ENCODE measurements at regions not wholly inside any gene's neighbourhood (a gene's known extent, or its start where the extent isn't known, plus 50 kb on each side); places are given as distances from the start of the nearest gene placed in this dataset.

- Histone ChIP-seq H3K4me1 (no peaks in the 10 kb centered on the region), H3K36me3 (no peaks in the 10 kb centered on the region), H3K27me3 (no peaks in the 10 kb centered on the region), H3K27ac (replicated peaks in 1 of 4) (no peak overlapping the region), H3K4me3 (no peak overlapping the region), H3K9me3 (peaks cover 0 to 3% (median 0%) of the 10 kb centered on the region in 4 donors)
- 72% methylated on average over 7 of the region's 7 CpGs for WGBS
- intact Hi-C loops (cut with DNase I), result no loop called here
- DNase-seq (ENCODE audit: extremely low spot score), result no peak
- TF ChIP-seq POLR2A (IDR thresholded peaks at IDR 0.05; ENCODE audit: low read depth) (no peak), CTCF (IDR thresholded peaks at IDR 0.05) (no peak), POLR2AphosphoS5 (IDR thresholded peaks at IDR 0.05) (no peak), EP300 (IDR thresholded peaks at IDR 0.05) (no peak)
Observed at GRCh38 chr3:5563537-5564277, 376.2 kb downstream of the EDEM1 start.

GRCh38 chr3:5564278-5564666 is 376.8 kb downstream of the EDEM1 start:
- WGBS, result 90% methylated on average over 2 of the region's 2 CpGs
- Histone ChIP-seq H3K36me3 (no peaks in the 10 kb centered on the region), H3K27ac (replicated peaks in 1 of 4) (no peak overlapping the region), H3K27me3 (no peaks in the 10 kb centered on the region), H3K4me3 (no peak overlapping the region), H3K9me3 (peaks cover 0 to 3% (median 0%) of the 10 kb centered on the region in 4 donors), H3K4me1 (no peaks in the 10 kb centered on the region)
- no peak for DNase-seq (ENCODE audit: extremely low spot score)
- no peak for TF ChIP-seq CTCF (IDR thresholded peaks at IDR 0.05)
- no peak for TF ChIP-seq POLR2AphosphoS5 (IDR thresholded peaks at IDR 0.05)
- TF ChIP-seq EP300 (IDR thresholded peaks at IDR 0.05), result no peak
- intact Hi-C loops (cut with DNase I), result no loop called here

- TF ChIP-seq POLR2A (IDR thresholded peaks at IDR 0.05; ENCODE audit: low read depth) (no peak), CTCF (IDR thresholded peaks at IDR 0.05) (no peak), EP300 (IDR thresholded peaks at IDR 0.05) (no peak), POLR2AphosphoS5 (IDR thresholded peaks at IDR 0.05) (no peak)
- Histone ChIP-seq H3K27ac (replicated peaks in 1 of 4) (no peak overlapping the region), H3K4me3 (no peak overlapping the region), H3K4me1 (no peaks in the 10 kb centered on the region), H3K27me3 (no peaks in the 10 kb centered on the region), H3K36me3 (no peaks in the 10 kb centered on the region), H3K9me3 (peaks cover 0 to 3% (median 0%) of the 10 kb centered on the region in 4 donors)
- no peak for DNase-seq (ENCODE audit: extremely low spot score)
- WGBS, result 57% methylated on average over 4 of the region's 4 CpGs
- intact Hi-C loops (cut with DNase I), result no loop called here
Observed at GRCh38 chr3:5565026-5565425, 377.5 kb downstream of the EDEM1 start.

GRCh38 chr3:5567113-5567512 is 379.6 kb downstream of the EDEM1 start:
- Histone ChIP-seq H3K27ac (replicated peaks in 1 of 4) (no peak overlapping the region), H3K4me3 (no peak overlapping the region), H3K36me3 (no peaks in the 10 kb centered on the region), H3K27me3 (no peaks in the 10 kb centered on the region), H3K9me3 (peaks cover 0 to 3% (median 0%) of the 10 kb centered on the region in 4 donors), H3K4me1 (no peaks in the 10 kb centered on the region)
- DNase-seq (ENCODE audit: extremely low spot score), result no peak
- WGBS, result 86% methylated on average over 2 of the region's 2 CpGs
- TF ChIP-seq POLR2A (IDR thresholded peaks at IDR 0.05; ENCODE audit: low read depth) (no peak), EP300 (IDR thresholded peaks at IDR 0.05) (no peak)
- intact Hi-C loops (cut with DNase I), result no loop called here

GRCh38 chr3:5568451-5568850 is 380.9 kb downstream of the EDEM1 start:
- Histone ChIP-seq H3K4me1 (no peaks in the 10 kb centered on the region), H3K36me3 (no peaks in the 10 kb centered on the region), H3K27me3 (no peaks in the 10 kb centered on the region), H3K27ac (replicated peaks in 1 of 4) (no peak overlapping the region), H3K4me3 (no peak overlapping the region), H3K9me3 (peaks cover 0 to 3% (median 0%) of the 10 kb centered on the region in 4 donors)
- DNase-seq (ENCODE audit: extremely low spot score), result no peak
- 30% methylated on average over 5 of the region's 5 CpGs for WGBS
- intact Hi-C loops (cut with DNase I), result no loop called here
- TF ChIP-seq EP300 (IDR thresholded peaks at IDR 0.05), result no peak
- TF ChIP-seq POLR2A (IDR thresholded peaks at IDR 0.05; ENCODE audit: low read depth), result no peak
- no peak for TF ChIP-seq CTCF (IDR thresholded peaks at IDR 0.05)
- TF ChIP-seq POLR2AphosphoS5 (IDR thresholded peaks at IDR 0.05), result no peak
